HG03196 (cell line): ENCODE measurements at regions not wholly inside any gene's neighbourhood (a gene's known extent, or its start where the extent isn't known, plus 50 kb on each side); places are given as distances from the start of the nearest gene placed in this dataset.
"Not testable (repeated sequence)": the region's sequence is repeated elsewhere in the genome, so short reads cannot be mapped to it uniquely, and the experiment has no call there.

Source experiments
- ATAC-seq: cut with Tn5 transposase; IDR thresholded peaks from one replicate; pipeline ENCODE4 v1.9.1; 2021; ENCODE audit not compliant: unreplicated experiment

DNA sequence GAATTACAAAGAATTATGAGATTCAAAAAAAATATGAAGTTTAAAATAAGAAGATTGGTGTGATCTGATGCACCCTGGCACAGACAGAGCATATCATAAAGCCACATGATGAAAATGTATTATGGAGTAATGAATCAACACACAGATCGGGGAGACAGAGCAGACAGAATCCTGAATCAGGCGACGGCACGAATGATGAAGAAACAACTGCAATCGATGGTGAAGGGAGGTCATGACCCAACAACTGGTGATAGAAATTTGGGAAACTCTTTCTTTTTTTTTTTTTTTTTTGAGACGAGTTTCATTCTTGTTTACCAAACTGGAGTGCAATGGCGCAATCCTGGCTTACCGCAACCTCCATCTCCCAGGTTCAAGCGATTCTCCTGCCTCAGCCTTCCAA lies 1054.0 kb downstream of the TYW1 start:
- ATAC-seq = no peak

- ATAC-seq = no peak
Observed at GRCh38 chr7:68058014-68058413, 1061.4 kb downstream of the TYW1 start.

- ATAC-seq = no peak
Observed at GRCh38 chr7:68063171-68063570, 1066.5 kb downstream of the TYW1 start.

DNA sequence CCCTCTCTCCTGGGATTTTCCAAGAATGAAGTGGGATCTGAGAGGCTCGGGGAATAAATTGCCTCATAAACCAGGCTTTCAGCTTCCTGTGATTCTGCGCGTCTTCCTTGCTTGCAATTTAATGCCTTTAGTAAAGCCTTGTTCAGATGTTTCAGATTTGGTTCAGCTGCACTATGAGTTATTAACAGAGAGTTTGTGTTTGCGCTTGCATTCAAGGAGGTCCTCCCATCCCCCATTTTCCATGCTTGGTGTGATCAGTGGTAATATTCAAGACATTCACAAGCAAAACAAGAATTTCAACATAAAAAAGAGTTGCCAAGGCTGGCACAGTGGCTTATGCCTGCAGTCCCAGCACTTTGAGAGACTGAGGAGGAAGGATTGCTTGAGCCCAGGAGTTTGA lies 1068.9 kb downstream of the TYW1 start:
- no peak for ATAC-seq

GRCh38 chr7:68067845-68068244 lies 1071.2 kb downstream of the TYW1 start:
- ATAC-seq = no peak

DNA sequence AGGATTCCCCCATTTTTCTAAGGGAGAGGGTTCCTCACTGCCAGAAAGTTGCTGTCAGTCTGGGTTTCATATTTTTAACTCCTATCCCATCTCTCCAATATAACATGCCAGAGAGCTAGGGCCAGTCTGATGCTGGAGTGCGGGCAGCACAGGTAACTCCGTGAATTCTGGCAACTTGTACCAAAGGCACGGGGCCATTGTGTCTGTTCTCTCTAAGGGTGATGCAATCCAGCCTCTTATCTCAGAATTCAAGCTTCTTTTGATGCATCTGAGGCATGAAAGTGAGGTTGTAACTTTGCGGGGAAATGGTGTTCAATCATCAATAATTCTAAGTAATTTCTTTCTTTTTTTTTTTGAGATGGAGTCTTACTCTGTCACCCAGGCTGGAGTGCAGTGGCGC lies 1074.4 kb downstream of the TYW1 start:
- no peak for ATAC-seq

- no peak for ATAC-seq
Observed at GRCh38 chr7:68073701-68074100, 1077.1 kb downstream of the TYW1 start.

DNA sequence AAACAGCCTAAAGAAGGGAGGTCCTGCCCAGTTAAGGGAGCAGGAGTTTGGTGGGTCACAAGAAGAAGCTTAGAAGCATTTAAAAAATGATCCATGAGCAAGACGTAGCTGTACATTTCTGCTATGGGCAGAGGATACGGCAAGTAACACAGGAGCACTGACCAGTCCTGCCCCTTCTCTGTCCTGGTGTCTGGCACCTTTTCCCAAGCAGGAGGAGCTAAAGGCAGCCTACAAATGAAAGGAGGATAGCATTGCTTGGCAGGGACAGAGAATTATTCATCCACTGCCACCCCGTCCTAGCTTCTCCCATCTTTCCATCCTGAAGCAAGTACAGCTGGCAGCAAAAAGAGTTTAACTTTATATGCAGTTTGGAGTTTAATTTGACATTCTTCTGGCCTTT lies 1077.6 kb downstream of the TYW1 start:
- no peak for ATAC-seq

GRCh38 chr7:68078157-68078710 lies 1081.6 kb downstream of the TYW1 start:
- ATAC-seq = no peak

GRCh38 chr7:68082066-68082960 lies 1085.7 kb downstream of the TYW1 start:
- not testable (repeated sequence) for ATAC-seq

DNA sequence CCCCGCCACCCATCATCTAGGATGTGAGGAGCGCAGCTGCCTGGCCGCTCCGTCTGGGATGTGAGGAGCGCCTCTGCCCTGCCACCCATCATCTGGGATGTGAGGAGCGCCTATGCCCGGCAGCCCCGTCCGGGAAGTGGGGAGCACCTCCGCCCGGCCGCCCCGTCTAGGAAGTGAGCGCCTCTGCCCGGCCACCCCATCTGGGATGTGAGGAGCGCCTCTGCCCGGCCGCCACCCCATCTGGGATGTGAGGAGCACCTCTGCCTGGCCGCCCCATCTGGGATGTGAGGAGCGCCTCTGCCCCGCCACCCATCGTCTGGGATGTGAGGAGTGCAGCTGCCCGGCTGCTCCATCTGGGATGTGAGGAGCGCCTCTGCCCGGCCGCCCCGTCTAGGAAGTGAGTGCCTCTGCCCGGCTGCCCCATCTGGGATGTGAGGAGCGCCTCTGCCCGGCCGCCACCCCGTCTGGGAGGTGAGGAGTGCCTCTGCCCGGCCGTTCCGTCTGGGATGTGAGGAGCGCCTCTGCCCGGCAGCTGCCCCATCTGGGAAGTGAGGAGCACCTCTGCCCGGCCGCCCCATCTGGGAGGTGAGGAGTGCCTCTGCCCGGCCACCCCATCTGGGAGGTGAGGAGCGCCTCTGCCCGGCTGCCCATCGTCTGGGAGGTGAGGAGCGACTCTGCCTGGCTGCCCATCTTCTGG lies 1086.5 kb downstream of the TYW1 start:
- ATAC-seq = not testable (repeated sequence)

GRCh38 chr7:68087401-68087800 lies 1090.8 kb downstream of the TYW1 start:
- ATAC-seq = no peak

GRCh38 chr7:68088879-68089278 lies 1092.2 kb downstream of the TYW1 start:
- ATAC-seq = no peak

DNA sequence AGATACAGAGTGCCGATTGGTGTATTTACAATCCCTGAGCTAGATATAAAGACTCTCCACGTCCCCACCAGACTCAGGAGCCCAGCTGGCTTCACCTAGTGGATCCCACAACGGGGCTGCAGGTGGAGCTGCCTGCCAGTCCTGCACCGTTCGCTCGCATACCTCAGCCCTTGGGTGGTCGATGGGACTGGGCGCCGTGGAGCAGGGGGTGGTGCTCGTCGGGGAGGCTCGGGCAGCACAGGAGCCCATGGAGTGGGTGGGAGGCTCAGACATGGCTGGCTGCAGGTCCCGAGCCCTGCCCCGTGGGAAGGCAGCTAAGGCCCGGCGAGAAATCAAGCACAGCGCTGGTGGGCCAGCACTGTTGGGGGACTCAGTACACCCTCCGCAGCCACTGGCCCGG lies 1093.6 kb downstream of the TYW1 start:
- ATAC-seq = not testable (repeated sequence)

GRCh38 chr7:68103319-68103718 lies 1106.7 kb downstream of the TYW1 start:
- ATAC-seq = no peak

DNA sequence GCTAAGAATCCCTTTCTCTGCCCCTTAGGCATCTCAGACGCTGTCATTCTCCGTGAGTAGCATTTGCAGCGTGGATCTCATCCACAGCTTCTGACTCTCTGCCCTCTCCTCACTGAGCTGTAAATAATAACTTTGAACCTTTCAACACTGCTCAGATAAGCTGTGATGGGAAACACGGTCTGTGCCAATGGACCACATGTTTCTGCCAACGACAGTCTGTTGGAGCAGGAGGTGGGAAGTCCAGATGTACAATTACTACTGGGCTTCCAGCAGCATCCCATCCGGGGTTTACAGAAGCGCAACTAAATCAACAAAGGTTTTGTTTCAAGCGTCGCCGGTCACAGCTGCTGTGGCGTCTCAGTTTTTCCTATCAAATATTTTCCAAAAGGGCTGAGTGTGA lies 1110.6 kb downstream of the TYW1 start:
- no peak for ATAC-seq

GRCh38 chr7:68107968-68108367 lies 1111.3 kb downstream of the TYW1 start:
- no peak for ATAC-seq

GRCh38 chr7:68109299-68109698 lies 1112.7 kb downstream of the TYW1 start:
- ATAC-seq = no peak

GRCh38 chr7:68119411-68119810 lies 1122.8 kb downstream of the TYW1 start:
- ATAC-seq = no peak

DNA sequence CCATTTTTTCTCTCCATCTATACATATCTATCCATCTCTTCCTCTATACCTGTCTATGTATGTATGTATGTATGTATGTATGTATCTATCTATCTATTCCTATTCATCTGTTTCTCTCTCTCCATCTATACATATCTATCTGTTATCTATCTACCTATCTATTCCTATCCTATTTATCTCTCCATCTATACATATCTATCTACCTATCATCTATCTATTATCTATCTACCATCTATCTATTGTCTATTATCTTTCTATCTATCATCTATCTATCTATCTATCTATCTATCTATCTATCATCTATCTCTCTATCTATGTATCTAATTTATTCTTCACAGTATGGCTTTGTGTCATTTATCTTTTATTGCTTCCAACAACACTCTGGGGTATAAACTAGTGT lies 1124.4 kb downstream of the TYW1 start:
- no peak for ATAC-seq

DNA sequence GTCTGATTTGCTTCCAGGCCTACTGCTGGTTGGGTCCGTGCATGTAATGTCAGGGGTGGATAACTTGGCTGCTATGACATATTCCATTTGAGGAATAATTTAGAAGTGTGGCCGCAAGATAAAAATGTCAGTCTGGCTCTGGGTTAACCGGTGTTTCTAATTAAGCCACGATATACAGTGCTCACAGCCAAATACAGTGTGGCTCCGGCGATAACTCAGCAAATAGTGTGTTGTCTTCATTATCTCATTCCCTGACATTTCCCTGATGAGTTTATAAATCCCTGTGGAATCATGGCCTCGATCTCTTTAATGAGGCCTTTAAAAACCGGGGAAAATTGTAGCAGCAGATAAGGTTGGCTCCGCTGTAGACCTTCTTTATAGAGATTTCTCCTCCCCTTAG lies 1125.0 kb downstream of the TYW1 start:
- no peak for ATAC-seq

- no peak for ATAC-seq
Observed at GRCh38 chr7:68122801-68123200, 1126.2 kb downstream of the TYW1 start.
